ENCODE measurements at regions not wholly inside any gene's neighbourhood (a gene's known extent, or its start where the extent isn't known, plus 50 kb on each side); places are given as distances from the start of the nearest gene placed in this dataset.
"Not testable (repeated sequence)": the region's sequence is repeated elsewhere in the genome, so short reads cannot be mapped to it uniquely, and the experiment has no call there.

DNA sequence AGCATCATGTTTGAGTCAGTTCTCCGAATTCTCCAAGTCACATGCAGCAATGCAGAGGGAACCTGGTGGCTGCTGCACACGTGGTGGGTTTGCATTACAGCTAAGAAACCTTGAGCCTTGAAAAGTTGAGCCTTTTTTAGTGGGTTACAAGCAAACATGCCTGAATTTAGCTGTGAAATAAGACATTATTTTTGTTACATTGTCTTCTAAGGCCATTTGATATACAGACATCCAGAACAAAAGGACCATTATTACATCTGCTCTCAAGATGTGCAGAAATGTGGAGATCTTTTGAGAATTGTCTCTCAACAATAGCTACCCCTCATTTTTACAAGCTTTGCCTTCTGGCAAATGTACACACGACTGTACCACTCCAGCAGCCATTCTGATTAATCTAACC lies 720.5 kb upstream of the SLC35B3 start:
- ATAC-seq, result no peak
- no peak for DNase-seq
- no peaks in the 10 kb centered on the region for H3K4me1 Mint-ChIP-seq
- H3K27me3 Mint-ChIP-seq, result no peaks in the 10 kb centered on the region
- H3K9me3 Mint-ChIP-seq, result peaks cover 0 to 12% of the 10 kb centered on the region in 2 donors
- no peak overlapping the region for H3K4me3 Mint-ChIP-seq
- no peak overlapping the region for H3K27ac Mint-ChIP-seq

DNA sequence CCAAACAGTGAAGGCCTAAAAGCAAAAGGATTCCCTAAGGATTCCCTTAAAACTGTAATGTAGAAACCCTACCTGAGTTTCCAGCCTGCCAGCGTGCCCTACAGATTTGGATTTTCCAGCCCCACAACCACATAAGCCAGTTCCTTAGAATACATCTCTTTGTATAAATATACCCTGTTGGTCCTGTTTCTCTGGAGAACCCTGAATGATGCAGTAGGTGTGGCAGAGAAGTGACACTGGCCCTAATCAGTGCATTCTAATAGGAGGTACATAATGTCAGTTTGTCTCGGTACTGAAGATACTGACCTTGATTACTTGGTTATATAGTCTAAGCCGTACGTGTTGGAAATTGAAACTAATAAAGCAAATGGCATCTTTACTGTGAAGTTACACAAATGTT lies 707.8 kb upstream of the SLC35B3 start:
- peaks cover 4 to 8% of the 10 kb centered on the region in 2 donors for H3K9me3 Mint-ChIP-seq
- no peak overlapping the region for H3K27ac Mint-ChIP-seq
- H3K27me3 Mint-ChIP-seq, result no peaks in the 10 kb centered on the region
- no peak for DNase-seq
- no peaks in the 10 kb centered on the region for H3K4me1 Mint-ChIP-seq
- no peak overlapping the region for H3K4me3 Mint-ChIP-seq
- ATAC-seq, result no peak

DNA sequence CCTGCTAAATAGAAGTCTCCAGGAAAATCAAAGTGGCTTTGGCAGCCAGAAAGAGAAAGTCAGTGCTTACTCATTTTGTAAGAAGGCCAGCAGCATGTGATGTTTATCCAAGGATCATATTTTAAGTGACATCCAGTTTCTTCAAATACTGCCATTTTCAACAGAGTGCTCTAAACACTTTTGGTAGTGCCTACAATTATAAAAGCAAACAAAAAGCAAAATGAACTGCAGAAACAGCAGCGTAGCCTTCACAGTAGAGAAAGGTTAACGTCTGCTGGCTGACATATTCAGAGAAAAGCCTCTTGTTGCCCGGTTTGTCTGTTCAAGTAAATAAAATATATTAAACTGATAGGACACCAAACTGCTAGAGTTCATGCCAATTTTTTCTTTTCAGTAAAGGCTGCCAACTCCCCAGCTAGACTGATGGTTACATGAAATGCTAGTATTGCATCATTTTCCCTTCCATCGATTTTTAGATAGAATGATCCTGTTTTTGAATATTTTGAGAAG lies 705.7 kb upstream of the SLC35B3 start:
- no peaks in the 10 kb centered on the region for H3K27me3 Mint-ChIP-seq
- ATAC-seq, result no peak
- no peak for DNase-seq
- no peak overlapping the region for H3K27ac Mint-ChIP-seq
- H3K9me3 Mint-ChIP-seq, result peaks cover 4 to 8% of the 10 kb centered on the region in 2 donors
- no peak overlapping the region for H3K4me3 Mint-ChIP-seq
- H3K4me1 Mint-ChIP-seq, result no peaks in the 10 kb centered on the region

DNA sequence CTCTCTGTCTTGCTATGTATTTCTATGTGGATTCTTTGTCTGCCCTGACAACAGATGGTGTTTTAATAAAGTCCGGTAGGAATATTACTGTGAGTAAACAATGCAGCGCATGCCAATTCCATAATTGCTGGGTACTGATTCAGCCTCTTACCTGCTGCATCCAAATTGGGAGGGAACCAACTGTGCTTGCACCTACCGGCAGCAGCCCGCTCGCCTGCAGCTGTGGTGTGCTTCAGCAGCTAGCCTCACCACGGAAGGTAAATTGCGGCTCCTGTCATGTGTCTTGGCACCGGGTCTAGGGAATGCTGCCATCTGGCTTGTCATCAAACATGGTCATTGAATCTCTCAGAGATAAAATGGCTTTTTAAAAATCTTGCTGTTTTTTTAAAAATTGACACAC lies 704.8 kb upstream of the SLC35B3 start:
- Mint-ChIP-seq H3K4me3 (no peak overlapping the region), H3K27ac (no peak overlapping the region), H3K9me3 (peaks cover 4 to 8% of the 10 kb centered on the region in 2 donors), H3K27me3 (no peaks in the 10 kb centered on the region), H3K4me1 (no peaks in the 10 kb centered on the region)
- ATAC-seq (no peak), DNase-seq (no peak)

DNA sequence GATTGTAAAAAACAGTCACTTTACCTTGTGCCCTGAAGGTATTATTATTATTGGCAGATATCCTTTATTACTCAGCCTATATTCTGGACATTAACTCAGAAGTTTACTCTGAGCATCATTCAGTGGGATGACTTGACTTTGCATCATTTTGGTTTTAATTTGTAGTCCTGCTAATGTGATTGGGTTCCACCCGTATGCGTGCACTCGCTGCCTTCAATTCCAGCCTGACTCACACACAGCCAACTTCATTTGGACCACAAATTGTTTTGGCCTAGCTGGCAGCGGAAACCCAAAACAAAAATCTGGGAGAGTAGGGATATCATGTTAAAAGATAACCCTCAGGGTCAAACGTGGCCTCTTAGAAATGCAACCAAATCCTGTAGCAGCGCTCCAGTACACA lies 704.4 kb upstream of the SLC35B3 start:
- DNase-seq (no peak), ATAC-seq (no peak)
- Mint-ChIP-seq H3K27ac (no peak overlapping the region), H3K4me3 (no peak overlapping the region), H3K4me1 (no peaks in the 10 kb centered on the region), H3K27me3 (no peaks in the 10 kb centered on the region), H3K9me3 (peaks cover 3 to 4% of the 10 kb centered on the region in 2 donors)

DNA sequence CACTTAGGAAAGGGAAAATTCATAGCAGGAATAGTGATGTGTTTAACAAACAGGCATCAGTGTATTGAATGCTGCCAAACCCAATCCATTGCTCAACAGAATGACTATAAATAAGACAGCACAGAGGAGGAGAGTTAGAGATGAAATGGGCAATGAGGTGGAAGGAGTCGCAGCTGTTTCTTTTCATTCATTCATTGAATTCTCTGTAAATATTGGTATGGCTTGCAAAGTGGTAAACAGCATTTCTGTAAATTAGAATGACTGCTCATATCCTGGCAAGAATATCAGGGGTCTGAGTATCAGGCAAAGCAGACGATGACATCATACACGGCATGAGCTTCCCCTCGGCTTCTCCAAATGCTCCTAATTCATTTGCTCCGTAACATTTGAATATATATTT lies 703.6 kb upstream of the SLC35B3 start:
- no peaks in the 10 kb centered on the region for H3K9me3 Mint-ChIP-seq
- H3K27ac Mint-ChIP-seq, result no peak overlapping the region
- H3K27me3 Mint-ChIP-seq, result no peaks in the 10 kb centered on the region
- ATAC-seq (no peak), DNase-seq (no peak)
- H3K4me1 Mint-ChIP-seq, result no peaks in the 10 kb centered on the region
- H3K4me3 Mint-ChIP-seq, result no peak overlapping the region

DNA sequence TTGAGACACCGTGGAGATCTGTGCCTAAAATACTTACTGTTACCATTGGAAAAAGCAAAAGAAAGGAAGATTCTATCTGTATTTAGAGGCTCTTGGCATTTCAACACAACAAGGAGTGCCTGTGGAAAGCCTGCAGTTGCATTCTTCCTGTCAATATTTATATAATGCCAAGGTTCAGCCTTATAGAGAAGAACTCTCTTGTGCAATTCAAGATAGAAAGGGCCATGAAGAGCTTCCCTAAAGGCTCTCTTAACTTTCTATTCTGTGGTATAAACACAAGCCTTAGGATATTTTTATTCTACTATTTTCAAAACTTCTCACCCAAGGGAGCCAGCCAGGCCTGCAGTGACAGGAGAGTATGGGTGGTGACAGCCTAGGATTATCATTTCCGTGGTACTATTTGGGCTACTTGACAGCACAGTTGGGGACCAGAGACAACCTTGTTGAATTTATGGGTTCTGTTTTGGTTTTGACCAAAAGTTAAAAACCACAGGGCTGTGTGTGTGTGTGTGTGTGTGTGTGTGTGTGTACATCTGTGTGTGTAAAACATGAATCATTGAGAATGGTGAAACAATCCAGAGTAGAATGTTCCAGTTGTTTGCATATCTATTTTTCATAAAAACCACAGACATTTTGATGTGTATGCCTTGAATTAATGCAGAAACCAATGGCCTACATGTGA lies 700.9 kb upstream of the SLC35B3 start:
- no peak for DNase-seq
- no peak for ATAC-seq
- H3K27me3 Mint-ChIP-seq, result no peaks in the 10 kb centered on the region

DNA sequence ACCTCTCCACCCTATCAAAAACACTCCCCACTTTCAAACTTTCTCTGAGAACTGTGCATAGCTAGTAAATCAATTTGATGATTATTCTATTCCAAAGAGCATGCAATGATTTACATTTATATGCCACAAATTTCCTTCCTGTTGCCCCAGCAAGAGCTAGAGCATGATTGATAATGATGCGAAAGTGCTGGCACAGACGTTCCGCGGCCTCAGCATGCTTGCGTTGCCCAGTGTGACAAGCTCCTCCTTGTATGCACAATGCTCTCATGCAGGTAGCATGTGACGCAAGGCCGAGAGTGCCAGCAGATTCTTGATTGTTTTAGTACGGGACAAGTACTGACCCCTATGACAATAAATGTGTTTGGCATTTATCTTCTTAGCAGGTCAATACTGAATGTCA lies 696.3 kb upstream of the SLC35B3 start:
- no peaks in the 10 kb centered on the region for H3K4me1 Mint-ChIP-seq
- peaks cover 0 to 4% of the 10 kb centered on the region in 2 donors for H3K9me3 Mint-ChIP-seq
- DNase-seq, result no peak
- H3K27ac Mint-ChIP-seq, result no peak overlapping the region
- H3K27me3 Mint-ChIP-seq, result no peaks in the 10 kb centered on the region
- no peak for ATAC-seq
- no peak overlapping the region for H3K4me3 Mint-ChIP-seq

More for the DNA sequence above, 700.9 kb upstream of the SLC35B3 start:
- H3K4me3 Mint-ChIP-seq, result no peak overlapping the region
- H3K4me1 Mint-ChIP-seq, result no peaks in the 10 kb centered on the region
- H3K27ac Mint-ChIP-seq, result no peak overlapping the region
- no peaks in the 10 kb centered on the region for H3K9me3 Mint-ChIP-seq

DNA sequence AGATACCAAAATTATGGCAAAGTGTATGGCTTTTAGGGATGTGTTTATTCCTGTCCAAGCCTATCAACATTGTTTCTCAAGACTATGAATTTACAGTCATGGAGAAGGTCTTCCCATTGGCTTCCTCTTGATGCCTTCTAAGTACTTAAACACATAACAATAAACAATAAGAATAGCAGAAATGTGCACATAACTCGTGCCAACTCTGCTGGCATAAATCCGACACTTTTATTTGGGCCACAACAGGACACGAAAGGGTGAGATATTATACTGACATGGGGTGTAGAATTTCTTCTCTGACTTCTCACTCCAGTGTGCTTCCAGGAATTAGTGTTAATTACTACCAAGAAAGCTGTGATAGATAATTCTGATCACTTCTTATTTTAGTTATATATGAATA lies 695.9 kb upstream of the SLC35B3 start:
- Mint-ChIP-seq H3K9me3 (peaks cover 0 to 4% of the 10 kb centered on the region in 2 donors), H3K27me3 (no peaks in the 10 kb centered on the region), H3K27ac (no peak overlapping the region), H3K4me1 (no peaks in the 10 kb centered on the region), H3K4me3 (no peak overlapping the region)
- ATAC-seq (no peak), DNase-seq (no peak)

DNA sequence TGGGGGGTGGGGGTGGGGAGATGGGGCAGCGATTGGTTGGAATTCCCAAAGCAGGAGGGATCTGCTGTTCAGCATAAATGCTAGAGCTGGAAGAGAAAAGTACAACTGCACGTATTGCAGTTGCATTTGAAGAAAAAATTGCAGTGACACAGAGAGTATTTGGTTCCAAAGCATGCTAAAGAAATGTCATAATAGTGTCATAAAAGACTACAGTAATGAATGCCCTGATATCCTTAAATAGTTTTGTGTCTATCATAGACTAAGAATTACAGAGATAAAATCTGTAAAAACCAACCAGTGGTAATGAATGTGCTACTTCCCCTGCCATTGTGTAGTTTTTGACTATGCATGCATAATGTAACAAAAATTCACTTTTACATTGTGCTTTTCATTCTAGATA lies 693.6 kb upstream of the SLC35B3 start:
- H3K4me3 Mint-ChIP-seq, result no peak overlapping the region
- no peak for DNase-seq
- no peak overlapping the region for H3K27ac Mint-ChIP-seq
- peaks cover 0 to 4% of the 10 kb centered on the region in 2 donors for H3K9me3 Mint-ChIP-seq
- no peaks in the 10 kb centered on the region for H3K27me3 Mint-ChIP-seq
- H3K4me1 Mint-ChIP-seq, result no peaks in the 10 kb centered on the region
- no peak for ATAC-seq

DNA sequence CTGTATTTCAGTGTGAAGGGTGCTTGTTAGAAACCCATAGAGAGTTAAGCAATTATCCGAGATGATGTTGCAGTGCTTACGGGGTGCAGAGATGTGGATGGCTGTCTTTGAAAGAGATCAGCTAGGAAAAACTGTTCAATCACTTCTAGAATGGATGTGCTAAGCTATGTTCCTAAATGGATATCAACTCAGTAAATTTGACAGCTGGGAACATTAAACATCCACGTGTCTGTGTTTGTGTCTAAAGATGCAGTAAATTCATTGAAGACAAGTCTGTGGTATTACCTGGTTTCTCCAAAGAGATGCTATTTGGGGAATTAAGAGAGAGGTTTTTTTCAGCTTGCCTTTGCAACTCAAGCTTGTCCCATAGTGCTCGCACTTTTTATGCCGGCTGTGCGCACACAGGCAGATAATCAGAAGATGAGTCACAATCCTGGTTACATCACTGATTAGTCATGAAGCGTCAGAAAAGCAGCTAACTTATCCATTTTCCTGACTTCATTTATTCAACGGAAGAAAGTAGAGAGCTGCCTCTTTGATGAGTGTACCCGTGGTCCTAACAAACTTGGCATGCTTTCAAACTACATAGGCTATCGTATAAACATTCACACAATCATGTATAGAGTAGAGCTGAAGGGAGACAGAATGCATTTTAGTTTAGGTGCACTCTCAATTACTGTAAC lies 691.7 kb upstream of the SLC35B3 start:
- no peak for DNase-seq
- H3K9me3 Mint-ChIP-seq, result peaks cover 0 to 4% of the 10 kb centered on the region in 2 donors
- H3K4me3 Mint-ChIP-seq, result no peak overlapping the region
- ATAC-seq, result no peak
- H3K27me3 Mint-ChIP-seq, result no peaks in the 10 kb centered on the region
- H3K27ac Mint-ChIP-seq, result no peak overlapping the region
- no peaks in the 10 kb centered on the region for H3K4me1 Mint-ChIP-seq

DNA sequence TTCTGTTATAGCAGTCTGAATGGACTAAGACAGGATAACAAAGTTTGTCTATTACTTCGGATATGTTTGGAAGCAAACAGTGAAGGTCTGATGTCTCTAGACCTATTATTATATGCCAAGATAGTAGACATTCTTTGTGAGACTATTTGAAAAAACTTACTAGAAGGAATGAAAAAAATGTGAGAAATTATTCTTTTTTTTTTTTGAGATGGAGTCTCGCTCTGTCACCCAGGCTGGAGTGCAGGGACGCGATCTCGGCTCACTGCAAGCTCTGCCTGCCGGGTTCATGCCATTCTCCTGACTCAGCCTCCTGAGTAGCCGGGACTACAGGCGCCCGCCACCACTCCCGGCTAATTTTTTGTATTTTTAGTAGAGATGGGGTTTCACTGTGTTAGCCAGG lies 690.7 kb upstream of the SLC35B3 start:
- H3K4me3 Mint-ChIP-seq, DNase-seq, H3K27me3 Mint-ChIP-seq, H3K27ac Mint-ChIP-seq, H3K4me1 Mint-ChIP-seq, H3K9me3 Mint-ChIP-seq, ATAC-seq: not testable (repeated sequence)

DNA sequence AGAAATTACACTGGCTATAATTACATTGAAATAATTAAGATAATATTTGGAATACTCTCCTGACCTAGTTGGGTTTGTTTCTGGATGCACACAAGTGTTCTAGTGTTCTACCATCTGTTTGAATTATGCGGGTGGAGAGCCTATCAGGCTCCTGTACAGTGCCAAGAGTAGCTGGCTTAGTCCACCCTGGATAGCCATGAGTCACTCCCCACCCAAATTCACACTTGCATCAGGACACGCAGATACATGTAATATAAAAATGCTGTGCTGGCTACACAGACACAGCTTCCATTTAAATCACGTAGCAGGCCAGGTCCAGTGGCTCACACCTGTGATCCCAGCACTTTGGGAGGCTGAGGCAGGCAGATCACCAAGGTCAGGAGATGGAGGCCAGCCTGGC lies 686.2 kb upstream of the SLC35B3 start:
- H3K27me3 Mint-ChIP-seq, result no peaks in the 10 kb centered on the region
- H3K27ac Mint-ChIP-seq, result no peak overlapping the region
- no peaks in the 10 kb centered on the region for H3K4me1 Mint-ChIP-seq
- H3K4me3 Mint-ChIP-seq, result no peak overlapping the region
- no peak for ATAC-seq
- no peaks in the 10 kb centered on the region for H3K9me3 Mint-ChIP-seq
- DNase-seq, result no peak

DNA sequence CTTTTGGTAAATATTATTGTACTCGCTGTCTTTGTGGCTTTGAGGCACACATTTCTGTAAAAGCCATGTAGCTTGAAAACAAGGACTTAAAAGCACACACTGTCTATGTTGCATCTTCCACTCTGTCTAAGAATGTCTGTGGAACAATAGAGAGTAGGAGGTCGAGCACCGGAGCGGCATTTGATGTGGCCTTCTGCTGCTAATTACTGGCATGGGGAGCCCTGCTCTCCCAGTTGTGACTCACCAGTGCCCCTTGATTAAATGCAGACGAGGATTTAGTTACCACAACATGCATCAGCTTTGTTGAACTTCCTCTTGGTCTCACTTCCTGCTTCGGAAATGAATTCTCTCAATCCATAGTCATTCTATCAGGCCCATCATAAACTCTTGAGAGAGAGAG lies 680.7 kb upstream of the SLC35B3 start:
- H3K27me3 Mint-ChIP-seq, result no peaks in the 10 kb centered on the region
- no peak overlapping the region for H3K27ac Mint-ChIP-seq
- no peak for ATAC-seq
- peaks cover 0 to 6% of the 10 kb centered on the region in 2 donors for H3K9me3 Mint-ChIP-seq
- H3K4me3 Mint-ChIP-seq, result no peak overlapping the region
- no peak for DNase-seq
- no peaks in the 10 kb centered on the region for H3K4me1 Mint-ChIP-seq

DNA sequence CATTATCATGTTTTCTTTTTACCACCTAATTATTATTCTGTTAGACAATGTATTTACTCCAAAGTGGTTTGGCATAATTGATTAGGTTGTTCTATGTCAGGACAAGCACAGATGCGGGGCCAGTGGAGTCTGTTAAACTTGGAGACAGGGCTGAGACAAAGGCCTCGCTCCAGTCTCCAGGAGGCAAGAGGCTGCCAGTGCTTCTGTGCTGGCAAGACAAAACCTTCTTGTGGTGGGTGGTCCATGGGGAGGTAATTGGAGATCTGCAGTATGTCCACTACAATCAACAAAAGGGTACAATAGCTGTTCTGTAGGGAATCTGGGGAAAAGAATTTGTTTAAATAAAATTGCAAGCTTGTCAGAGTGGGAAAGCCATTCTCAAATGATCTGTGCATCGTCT lies 677.2 kb upstream of the SLC35B3 start:
- H3K9me3 Mint-ChIP-seq, result peaks cover 0 to 6% of the 10 kb centered on the region in 2 donors
- no peak overlapping the region for H3K4me3 Mint-ChIP-seq
- no peak for ATAC-seq
- no peaks in the 10 kb centered on the region for H3K4me1 Mint-ChIP-seq
- no peak overlapping the region for H3K27ac Mint-ChIP-seq
- DNase-seq, result no peak
- H3K27me3 Mint-ChIP-seq, result no peaks in the 10 kb centered on the region

DNA sequence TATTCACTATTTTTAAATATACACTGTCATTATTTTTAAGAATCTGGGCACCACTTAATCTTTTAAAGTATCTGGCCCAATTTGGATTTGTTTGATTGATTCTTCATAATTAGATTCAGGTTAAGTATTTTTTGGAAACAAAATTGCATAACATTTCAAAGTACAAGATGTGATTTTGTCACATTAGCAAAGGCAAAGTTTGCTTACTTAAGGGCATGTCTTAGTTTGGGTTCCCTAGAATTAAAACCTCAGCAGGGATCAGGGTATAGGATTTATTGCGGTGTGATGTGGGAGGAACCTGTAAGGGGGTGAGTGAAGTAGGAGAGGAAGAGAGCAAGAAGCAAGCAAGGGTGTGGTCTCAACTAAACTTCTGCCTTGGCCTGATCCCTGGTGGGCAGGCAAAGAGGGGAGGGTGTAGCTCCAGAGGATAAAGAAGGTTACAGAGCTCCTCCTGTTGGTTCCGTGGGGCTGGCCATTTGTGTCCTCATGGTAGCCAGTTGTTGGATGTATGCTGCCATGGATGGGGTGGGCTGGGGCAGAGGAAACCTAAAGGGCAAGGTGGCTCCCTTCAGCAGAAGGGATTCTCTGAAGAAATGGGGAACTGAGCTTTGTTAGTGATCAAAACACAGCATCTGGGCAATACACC lies 668.7 kb upstream of the SLC35B3 start:
- ATAC-seq (no peak), DNase-seq (no peak)
- Mint-ChIP-seq H3K27me3 (no peaks in the 10 kb centered on the region), H3K4me3 (no peak overlapping the region), H3K27ac (peak overlapping the region in 1 of 2 donors; percentile 17), H3K9me3 (peaks cover 0 to 15% of the 10 kb centered on the region in 2 donors), H3K4me1 (no peaks in the 10 kb centered on the region)

Data from stimulated activated naive CD8-positive, alpha-beta T cell treated with anti-CD3 and anti-CD28 coated beads, Interleukin-15, amount 100 ng/mL, for 72 hours (primary cell).